Neural crest cell (in vitro differentiated cells): ENCODE measurements at regions not wholly inside any gene's neighbourhood (a gene's known extent, or its start where the extent isn't known, plus 50 kb on each side); places are given as distances from the start of the nearest gene placed in this dataset.
A peak's percentile ranks its signal among the peaks of the same experiment; 100 is the strongest.

Source experiments
- DNase-seq: peaks from one replicate; pipeline ENCODE4 v3.0.0; 2021; ENCODE audit warnings: low read depth, mixed read lengths, low spot score
- H3K27ac Mint-ChIP-seq: one replicate; pipeline ENCODE4 v1.8.0; 2021; ENCODE audit warnings: mild to moderate bottlenecking, mixed read lengths; ENCODE audit not compliant: unreplicated experiment
- H3K27me3 Mint-ChIP-seq: 2 replicates; pipeline ENCODE4 v1.8.0; 2021; ENCODE audit warnings: low read depth, mild to moderate bottlenecking, mixed read lengths
- H3K36me3 Mint-ChIP-seq: 2 replicates; pipeline ENCODE4 v1.8.0; 2021; ENCODE audit warnings: low read depth, mild to moderate bottlenecking, mixed read lengths
- H3K4me1 Mint-ChIP-seq: 2 replicates; pipeline ENCODE4 v1.8.0; 2021; ENCODE audit warnings: mixed read lengths
- H3K4me3 Mint-ChIP-seq: one replicate; pipeline ENCODE4 v1.8.0; 2021; ENCODE audit warnings: mild to moderate bottlenecking, mixed read lengths
- H3K9me3 Mint-ChIP-seq: 2 replicates; pipeline ENCODE4 v1.8.0; 2021; ENCODE audit warnings: mixed read lengths
- CTCF ChIP-seq: fragments of 200-600 bp; sonication (generic); conservative IDR thresholded peaks from 2 replicates; pipeline ENCODE4 v1.5.0; 2021; ENCODE audit warnings: antibody characterized with exemption, mild to moderate bottlenecking

- peak; percentile 27 for TF ChIP-seq CTCF
- Mint-ChIP-seq H3K27me3 (no peaks in the 10 kb centered on the region), H3K36me3 (no peaks in the 10 kb centered on the region), H3K9me3 (no peaks in the 10 kb centered on the region), H3K4me1 (no peaks in the 10 kb centered on the region), H3K27ac (no peak overlapping the region), H3K4me3 (no peak overlapping the region)
- DNase-seq, result no peak
Observed at GRCh38 chr9:18229992-18230676, 243.8 kb upstream of the ADAMTSL1 start.

GRCh38 chr9:18233311-18233710 is 240.6 kb upstream of the ADAMTSL1 start:
- no peak for TF ChIP-seq CTCF
- Mint-ChIP-seq H3K4me3 (no peak overlapping the region), H3K9me3 (no peaks in the 10 kb centered on the region), H3K27ac (no peak overlapping the region), H3K36me3 (no peaks in the 10 kb centered on the region), H3K27me3 (no peaks in the 10 kb centered on the region), H3K4me1 (no peaks in the 10 kb centered on the region)
- DNase-seq, result no peak

GRCh38 chr9:18233776-18234445 is 240.0 kb upstream of the ADAMTSL1 start:
- Mint-ChIP-seq H3K4me3 (no peak overlapping the region), H3K36me3 (no peaks in the 10 kb centered on the region), H3K27ac (no peak overlapping the region), H3K27me3 (no peaks in the 10 kb centered on the region), H3K9me3 (no peaks in the 10 kb centered on the region), H3K4me1 (no peaks in the 10 kb centered on the region)
- no peak for TF ChIP-seq CTCF
- DNase-seq, result no peak

GRCh38 chr9:18235181-18235908 is 238.6 kb upstream of the ADAMTSL1 start:
- H3K27me3 Mint-ChIP-seq, result no peaks in the 10 kb centered on the region
- H3K36me3 Mint-ChIP-seq, result no peaks in the 10 kb centered on the region
- H3K27ac Mint-ChIP-seq, result no peak overlapping the region
- H3K9me3 Mint-ChIP-seq, result no peaks in the 10 kb centered on the region
- TF ChIP-seq CTCF, result no peak
- DNase-seq, result no peak
- no peak overlapping the region for H3K4me3 Mint-ChIP-seq
- H3K4me1 Mint-ChIP-seq, result no peaks in the 10 kb centered on the region

- no peaks in the 10 kb centered on the region for H3K36me3 Mint-ChIP-seq
- no peak for DNase-seq
- no peak overlapping the region for H3K27ac Mint-ChIP-seq
- H3K4me3 Mint-ChIP-seq, result no peak overlapping the region
- no peak for TF ChIP-seq CTCF
- no peaks in the 10 kb centered on the region for H3K4me1 Mint-ChIP-seq
- no peaks in the 10 kb centered on the region for H3K9me3 Mint-ChIP-seq
- no peaks in the 10 kb centered on the region for H3K27me3 Mint-ChIP-seq
Observed at GRCh38 chr9:18236336-18236735, 237.6 kb upstream of the ADAMTSL1 start.
